NCI-H1694 treated with DMSO at 0.1 percent for 48 hours (cell line): ENCODE measurements at regions not wholly inside any gene's neighbourhood (a gene's known extent, or its start where the extent isn't known, plus 50 kb on each side); places are given as distances from the start of the nearest gene placed in this dataset.
"Not testable (repeated sequence)": the region's sequence is repeated elsewhere in the genome, so short reads cannot be mapped to it uniquely, and the experiment has no call there.

Source experiments
- DNase-seq: peaks from one replicate; lab custom pipeline; 2025; lab: John Stamatoyannopoulos, UW

GRCh38 chr2:131672471-131673399 lies 145.0 kb downstream of the CCDC74A start:
- peak; percentile 75 for DNase-seq

GRCh38 chr2:131673400-131674173 lies 145.9 kb downstream of the CCDC74A start:
- peak; percentile 64 for DNase-seq

GRCh38 chr2:131674174-131674507 lies 146.5 kb downstream of the CCDC74A start:
- DNase-seq, result no peak

GRCh38 chr2:131681611-131682121 lies 154.0 kb downstream of the CCDC74A start:
- DNase-seq, result not testable (repeated sequence)

GRCh38 chr2:131682122-131682944 lies 154.6 kb downstream of the CCDC74A start:
- DNase-seq, result peak; percentile 87

GRCh38 chr2:131682945-131683330 lies 155.2 kb downstream of the CCDC74A start:
- not testable (repeated sequence) for DNase-seq

GRCh38 chr2:131684631-131685316 lies 157.1 kb downstream of the CCDC74A start:
- DNase-seq, result not testable (repeated sequence)

- DNase-seq, result not testable (repeated sequence)
Observed at GRCh38 chr2:131686164-131686893, 158.6 kb downstream of the CCDC74A start.

GRCh38 chr2:131686894-131687238 lies 159.2 kb downstream of the CCDC74A start:
- not testable (repeated sequence) for DNase-seq

GRCh38 chr2:131689066-131689465 lies 161.4 kb downstream of the CCDC74A start:
- not testable (repeated sequence) for DNase-seq

GRCh38 chr2:131711268-131711667 lies 183.6 kb downstream of the CCDC74A start:
- DNase-seq, result not testable (repeated sequence)

- DNase-seq, result not testable (repeated sequence)
Observed at GRCh38 chr2:131717907-131718306, 190.2 kb downstream of the CCDC74A start.

- not testable (repeated sequence) for DNase-seq
Observed at GRCh38 chr2:131721163-131721562, 193.5 kb downstream of the CCDC74A start.

- DNase-seq, result not testable (repeated sequence)
Observed at GRCh38 chr2:131722256-131722655, 194.6 kb downstream of the CCDC74A start.

- DNase-seq, result no peak
Observed at GRCh38 chr2:131724019-131724418, 196.3 kb downstream of the CCDC74A start.

GRCh38 chr2:131728451-131728850 lies 200.8 kb downstream of the CCDC74A start:
- DNase-seq, result not testable (repeated sequence)

GRCh38 chr2:131733530-131733929 lies 205.8 kb downstream of the CCDC74A start:
- not testable (repeated sequence) for DNase-seq

GRCh38 chr2:131736406-131736805 lies 208.7 kb downstream of the CCDC74A start:
- DNase-seq, result not testable (repeated sequence)

- peak; percentile 9 for DNase-seq
Observed at GRCh38 chr2:131738533-131738932, 210.8 kb downstream of the CCDC74A start.

GRCh38 chr2:131738996-131739434 lies 211.3 kb downstream of the CCDC74A start:
- DNase-seq, result not testable (repeated sequence)
